ENCODE measurements at regions not wholly inside any gene's neighbourhood (a gene's known extent, or its start where the extent isn't known, plus 50 kb on each side); places are given as distances from the start of the nearest gene placed in this dataset.
"Not testable (repeated sequence)": the region's sequence is repeated elsewhere in the genome, so short reads cannot be mapped to it uniquely, and the experiment has no call there.

GRCh38 chr19:31070146-31071065 is 278.8 kb downstream of the TSHZ3 start:
- in situ Hi-C loops (cut with HindIII; ENCODE audit: low pct_unique_long_range_greater_than_20kb, low sequenced_read_pairs), result no loop called here
- DNase-seq (ENCODE audit: low read depth), result no peak

GRCh38 chr19:31068268-31068667 is 281.0 kb downstream of the TSHZ3 start:
- DNase-seq (ENCODE audit: low read depth), result no peak
- in situ Hi-C loops (cut with HindIII; ENCODE audit: low pct_unique_long_range_greater_than_20kb, low sequenced_read_pairs), result no loop called here

- in situ Hi-C loops (cut with HindIII; ENCODE audit: low pct_unique_long_range_greater_than_20kb, low sequenced_read_pairs), result no loop called here
- DNase-seq (ENCODE audit: low read depth), result peak; percentile 78
Observed at GRCh38 chr19:31066385-31066784, 282.9 kb downstream of the TSHZ3 start.

GRCh38 chr19:31064491-31064890 is 284.7 kb downstream of the TSHZ3 start:
- in situ Hi-C loops (cut with HindIII; ENCODE audit: low pct_unique_long_range_greater_than_20kb, low sequenced_read_pairs), result no loop called here
- DNase-seq (ENCODE audit: low read depth), result no peak

- no peak for DNase-seq (ENCODE audit: low read depth)
- in situ Hi-C loops (cut with HindIII; ENCODE audit: low pct_unique_long_range_greater_than_20kb, low sequenced_read_pairs), result no loop called here
Observed at GRCh38 chr19:31058676-31059340, 290.4 kb downstream of the TSHZ3 start.

- DNase-seq (ENCODE audit: low read depth), result no peak
- in situ Hi-C loops (cut with HindIII; ENCODE audit: low pct_unique_long_range_greater_than_20kb, low sequenced_read_pairs), result no loop called here
Observed at GRCh38 chr19:31057476-31057875, 291.8 kb downstream of the TSHZ3 start.

GRCh38 chr19:31055454-31055853 is 293.8 kb downstream of the TSHZ3 start:
- in situ Hi-C loops (cut with HindIII; ENCODE audit: low pct_unique_long_range_greater_than_20kb, low sequenced_read_pairs), result no loop called here
- no peak for DNase-seq (ENCODE audit: low read depth)

- in situ Hi-C loops (cut with HindIII; ENCODE audit: low pct_unique_long_range_greater_than_20kb, low sequenced_read_pairs), result no loop called here
- peak; percentile 42 for DNase-seq (ENCODE audit: low read depth)
Observed at GRCh38 chr19:31054430-31054829, 294.8 kb downstream of the TSHZ3 start.

- in situ Hi-C loops (cut with HindIII; ENCODE audit: low pct_unique_long_range_greater_than_20kb, low sequenced_read_pairs), result no loop called here
- no peak for DNase-seq (ENCODE audit: low read depth)
Observed at GRCh38 chr19:31049431-31049830, 299.8 kb downstream of the TSHZ3 start.

GRCh38 chr19:31046024-31046423 is 303.2 kb downstream of the TSHZ3 start:
- no peak for DNase-seq (ENCODE audit: low read depth)
- in situ Hi-C loops (cut with HindIII; ENCODE audit: low pct_unique_long_range_greater_than_20kb, low sequenced_read_pairs), result no loop called here

GRCh38 chr19:31041461-31041860 is 307.8 kb downstream of the TSHZ3 start:
- DNase-seq (ENCODE audit: low read depth), result no peak
- in situ Hi-C loops (cut with HindIII; ENCODE audit: low pct_unique_long_range_greater_than_20kb, low sequenced_read_pairs), result no loop called here

GRCh38 chr19:31039151-31039550 is 310.1 kb downstream of the TSHZ3 start:
- no peak for DNase-seq (ENCODE audit: low read depth)
- in situ Hi-C loops (cut with HindIII; ENCODE audit: low pct_unique_long_range_greater_than_20kb, low sequenced_read_pairs), result no loop called here

- in situ Hi-C loops (cut with HindIII; ENCODE audit: low pct_unique_long_range_greater_than_20kb, low sequenced_read_pairs), result no loop called here
Observed at GRCh38 chr19:31037286-31037980, 311.8 kb downstream of the TSHZ3 start.

GRCh38 chr19:31031455-31031854 is 317.8 kb downstream of the TSHZ3 start:
- in situ Hi-C loops (cut with HindIII; ENCODE audit: low pct_unique_long_range_greater_than_20kb, low sequenced_read_pairs); DNase-seq (ENCODE audit: low read depth): not testable (repeated sequence)

More at GRCh38 chr19:31037286-31037980, 311.8 kb downstream of the TSHZ3 start:
- no peak for DNase-seq (ENCODE audit: low read depth)

GRCh38 chr19:31023038-31023437 is 326.2 kb downstream of the TSHZ3 start:
- in situ Hi-C loops (cut with HindIII; ENCODE audit: low pct_unique_long_range_greater_than_20kb, low sequenced_read_pairs), result no loop called here

GRCh38 chr19:31018936-31019335 is 330.3 kb downstream of the TSHZ3 start:
- DNase-seq (ENCODE audit: low read depth), result no peak

More at GRCh38 chr19:31023038-31023437, 326.2 kb downstream of the TSHZ3 start:
- DNase-seq (ENCODE audit: low read depth), result no peak

GRCh38 chr19:31015778-31016177 is 333.5 kb downstream of the TSHZ3 start:
- in situ Hi-C loops (cut with HindIII; ENCODE audit: low pct_unique_long_range_greater_than_20kb, low sequenced_read_pairs), result no loop called here
- DNase-seq (ENCODE audit: low read depth), result no peak

More at GRCh38 chr19:31018936-31019335, 330.3 kb downstream of the TSHZ3 start:
- in situ Hi-C loops (cut with HindIII; ENCODE audit: low pct_unique_long_range_greater_than_20kb, low sequenced_read_pairs), result no loop called here

GRCh38 chr19:31014668-31015067 is 334.6 kb downstream of the TSHZ3 start:
- no peak for DNase-seq (ENCODE audit: low read depth)
- in situ Hi-C loops (cut with HindIII; ENCODE audit: low pct_unique_long_range_greater_than_20kb, low sequenced_read_pairs), result no loop called here
